AG10803 (cell line): ENCODE measurements at regions not wholly inside any gene's neighbourhood (a gene's known extent, or its start where the extent isn't known, plus 50 kb on each side); places are given as distances from the start of the nearest gene placed in this dataset.

Experiments
- DNase-seq: peaks from one replicate; pipeline ENCODE4 v3.0.0; 2010; ENCODE audit warnings: low read depth
- H3K4me3 ChIP-seq: 2 replicates; pipeline ENCODE4 v1.5.1; 2011; ENCODE audit warnings: mild to moderate bottlenecking, low read length, control low read depth
- TF ChIP-seq, protein P1 (sequence below): conservative IDR thresholded peaks from 2 replicates; pipeline ENCODE4 v1.5.1; 2011; ENCODE audit warnings: mild to moderate bottlenecking, low read length, control low read depth, inconsistent platforms

- TF ChIP-seq, protein P1, sequence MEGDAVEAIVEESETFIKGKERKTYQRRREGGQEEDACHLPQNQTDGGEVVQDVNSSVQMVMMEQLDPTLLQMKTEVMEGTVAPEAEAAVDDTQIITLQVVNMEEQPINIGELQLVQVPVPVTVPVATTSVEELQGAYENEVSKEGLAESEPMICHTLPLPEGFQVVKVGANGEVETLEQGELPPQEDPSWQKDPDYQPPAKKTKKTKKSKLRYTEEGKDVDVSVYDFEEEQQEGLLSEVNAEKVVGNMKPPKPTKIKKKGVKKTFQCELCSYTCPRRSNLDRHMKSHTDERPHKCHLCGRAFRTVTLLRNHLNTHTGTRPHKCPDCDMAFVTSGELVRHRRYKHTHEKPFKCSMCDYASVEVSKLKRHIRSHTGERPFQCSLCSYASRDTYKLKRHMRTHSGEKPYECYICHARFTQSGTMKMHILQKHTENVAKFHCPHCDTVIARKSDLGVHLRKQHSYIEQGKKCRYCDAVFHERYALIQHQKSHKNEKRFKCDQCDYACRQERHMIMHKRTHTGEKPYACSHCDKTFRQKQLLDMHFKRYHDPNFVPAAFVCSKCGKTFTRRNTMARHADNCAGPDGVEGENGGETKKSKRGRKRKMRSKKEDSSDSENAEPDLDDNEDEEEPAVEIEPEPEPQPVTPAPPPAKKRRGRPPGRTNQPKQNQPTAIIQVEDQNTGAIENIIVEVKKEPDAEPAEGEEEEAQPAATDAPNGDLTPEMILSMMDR: no peak
- DNase-seq: no peak
- no peak overlapping the region for H3K4me3 ChIP-seq
Observed at GRCh38 chr21:38752051-38752505, 53.7 kb upstream of the ETS2 start.

GRCh38 chr21:38753114-38753513 is 52.6 kb upstream of the ETS2 start:
- no peak for DNase-seq
- TF ChIP-seq, protein P1: no peak
- H3K4me3 ChIP-seq: no peak overlapping the region

- TF ChIP-seq, protein P1: no peak
Observed at GRCh38 chr21:38753557-38753971, 52.2 kb upstream of the ETS2 start.

More at GRCh38 chr21:38753557-38753971, 52.2 kb upstream of the ETS2 start:
- DNase-seq: no peak
- H3K4me3 ChIP-seq: no peak overlapping the region
